Effector memory CD4-positive, alpha-beta T cell (primary cell): ENCODE measurements at regions not wholly inside any gene's neighbourhood (a gene's known extent, or its start where the extent isn't known, plus 50 kb on each side); places are given as distances from the start of the nearest gene placed in this dataset.
"Not testable (repeated sequence)": the region's sequence is repeated elsewhere in the genome, so short reads cannot be mapped to it uniquely, and the experiment has no call there.

Source experiments
- DNase-seq, 3 donors: peaks; one replicate each; pipeline ENCODE4 v3.0.0-alpha.2; 2020
- H3K27ac ChIP-seq: 2 replicates; pipeline ENCODE4 v1.7.0; 2013; ENCODE audit warnings: mild to moderate bottlenecking, low read length, moderate library complexity; ENCODE audit not compliant: insufficient read depth, poor library complexity, severe bottlenecking
- H3K27me3 ChIP-seq: replicated peaks from 2 replicates; pipeline ENCODE4 v1.7.0; 2013; ENCODE audit warnings: mild to moderate bottlenecking, low read length; ENCODE audit not compliant: insufficient read depth, control insufficient read depth, poor library complexity, severe bottlenecking
- H3K36me3 ChIP-seq: 2 replicates; pipeline ENCODE4 v1.7.0; 2013; ENCODE audit warnings: mild to moderate bottlenecking, low read length, moderate library complexity; ENCODE audit not compliant: control insufficient read depth, insufficient read depth
- H3K4me1 ChIP-seq: 2 replicates; pipeline ENCODE4 v1.7.0; 2013; ENCODE audit warnings: low read length, mild to moderate bottlenecking; ENCODE audit not compliant: control insufficient read depth, insufficient read depth, poor library complexity, severe bottlenecking
- H3K4me3 ChIP-seq: 2 replicates; pipeline ENCODE4 v1.7.0; 2013; ENCODE audit warnings: low read length, low read depth, mild to moderate bottlenecking; ENCODE audit not compliant: insufficient read depth, poor library complexity, severe bottlenecking
- H3K9me3 ChIP-seq: 2 replicates; pipeline ENCODE4 v1.7.0; 2013; ENCODE audit warnings: mild to moderate bottlenecking, low read length, moderate library complexity; ENCODE audit not compliant: control insufficient read depth

GRCh38 chr2:87569689-87570397 lies 178.0 kb upstream of the PLGLB2 start:
- H3K9me3 ChIP-seq, H3K27me3 ChIP-seq, H3K4me3 ChIP-seq, H3K4me1 ChIP-seq, H3K27ac ChIP-seq, H3K36me3 ChIP-seq, DNase-seq: not testable (repeated sequence)

GRCh38 chr2:87571889-87572465 lies 175.9 kb upstream of the PLGLB2 start:
- not testable (repeated sequence) for H3K9me3 ChIP-seq, H3K4me1 ChIP-seq, H3K4me3 ChIP-seq, H3K27me3 ChIP-seq, H3K27ac ChIP-seq, DNase-seq, H3K36me3 ChIP-seq

DNA sequence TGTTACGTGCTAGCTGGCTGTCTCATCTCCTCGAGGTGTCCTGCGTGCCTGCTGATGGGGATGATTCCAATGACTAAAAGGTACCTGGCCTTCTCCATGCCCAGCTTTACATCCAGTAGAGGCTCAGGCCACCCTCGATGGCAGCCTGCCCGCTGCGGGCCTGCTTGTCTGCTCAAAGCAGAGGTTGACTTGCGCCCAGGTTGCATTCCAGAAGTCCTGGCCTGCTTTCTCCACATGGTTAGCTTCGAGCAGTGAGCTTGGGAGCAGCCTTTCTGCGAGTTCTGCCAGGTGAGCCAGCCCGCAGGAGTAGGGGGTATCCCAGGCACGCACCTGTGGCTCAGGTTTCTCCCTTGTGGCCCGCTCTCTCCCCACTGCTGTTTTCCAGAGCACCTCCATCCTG lies 175.0 kb upstream of the PLGLB2 start:
- H3K27me3 ChIP-seq, DNase-seq, H3K4me1 ChIP-seq, H3K27ac ChIP-seq, H3K4me3 ChIP-seq, H3K9me3 ChIP-seq, H3K36me3 ChIP-seq: not testable (repeated sequence)

DNA sequence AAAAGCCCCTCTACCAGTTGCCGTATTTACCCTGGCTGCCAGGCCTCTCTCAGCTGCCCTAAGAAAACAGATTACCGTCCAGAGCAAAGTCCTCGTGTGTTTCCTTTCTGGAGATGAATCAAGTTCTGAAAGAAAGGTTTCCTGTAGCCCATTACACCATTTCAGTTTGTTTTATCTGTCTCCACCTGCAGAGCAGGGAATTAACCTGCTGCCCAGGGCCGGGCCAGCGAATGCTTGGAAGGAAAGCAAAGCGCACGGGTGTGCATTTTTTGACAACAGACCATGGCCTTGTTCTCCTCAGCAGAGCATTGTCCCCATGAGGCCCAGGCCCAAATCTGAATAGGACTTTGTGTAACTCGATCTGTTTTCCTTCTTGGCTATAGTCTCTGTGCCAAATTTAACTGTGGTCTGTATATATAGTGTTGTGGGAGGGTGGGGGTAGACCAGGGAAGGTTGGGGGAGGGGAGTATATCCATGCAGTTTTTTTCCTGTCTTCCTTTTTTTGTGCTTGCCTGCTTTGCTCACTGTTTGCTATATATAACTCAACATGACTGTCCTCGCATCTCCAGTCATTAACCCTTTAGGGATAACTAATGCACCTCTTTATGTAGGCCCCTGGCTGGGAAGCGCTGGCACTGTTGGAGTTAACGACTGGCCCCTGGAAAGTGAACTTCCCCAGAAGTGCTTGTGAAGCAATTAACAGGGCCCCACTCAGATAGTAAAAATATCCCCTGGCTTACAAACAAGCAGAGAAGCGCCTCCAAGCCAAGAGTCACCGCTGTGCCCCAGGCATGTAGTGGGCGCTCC lies 174.3 kb upstream of the PLGLB2 start:
- DNase-seq, H3K4me3 ChIP-seq, H3K36me3 ChIP-seq, H3K27me3 ChIP-seq, H3K4me1 ChIP-seq, H3K9me3 ChIP-seq, H3K27ac ChIP-seq: not testable (repeated sequence)

DNA sequence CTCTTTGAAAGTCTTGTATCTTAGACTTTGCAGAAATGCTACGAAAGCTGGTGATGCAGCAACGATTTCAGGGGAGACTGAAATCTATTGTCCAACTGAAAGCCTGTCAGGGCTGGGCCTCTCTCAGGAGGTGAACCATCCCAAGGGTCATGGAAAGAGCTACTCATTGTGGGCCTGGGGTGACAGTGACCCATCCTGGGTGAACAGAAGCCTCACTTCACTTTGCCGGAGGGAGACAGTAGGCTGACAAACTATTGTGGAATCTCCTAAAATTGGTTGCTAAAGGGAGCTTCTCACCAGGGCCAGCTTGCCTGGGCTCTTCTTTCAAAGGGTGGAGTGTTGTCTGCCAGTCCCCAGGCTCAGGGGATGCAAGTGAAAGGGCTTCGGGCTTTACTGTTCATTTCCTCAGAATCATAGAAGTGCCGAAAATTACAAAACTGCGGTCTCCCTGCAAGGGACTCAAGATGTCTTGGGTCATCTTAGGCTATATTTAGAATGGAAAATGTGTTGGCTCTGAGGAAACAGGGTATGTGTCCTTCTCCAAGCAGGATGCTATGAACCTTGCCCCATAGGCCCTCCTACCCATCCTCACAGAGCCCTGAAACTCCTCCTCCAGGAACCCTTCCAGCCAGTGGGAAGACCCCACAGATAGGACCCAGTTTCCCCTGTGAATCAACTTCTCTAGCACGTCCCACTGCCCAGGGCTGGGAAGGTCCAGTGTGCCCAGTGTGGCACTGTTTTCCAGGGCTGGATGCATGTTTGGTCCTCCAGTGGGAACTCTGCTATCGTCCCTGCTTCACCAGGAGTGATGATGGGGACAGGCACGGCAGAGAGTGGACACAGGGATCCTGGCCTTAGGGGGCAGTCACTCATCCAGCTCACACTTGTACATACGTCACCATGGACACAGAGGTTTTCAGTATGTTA lies 173.4 kb upstream of the PLGLB2 start:
- H3K4me3 ChIP-seq, H3K9me3 ChIP-seq, H3K36me3 ChIP-seq, H3K27ac ChIP-seq, H3K4me1 ChIP-seq, DNase-seq, H3K27me3 ChIP-seq: not testable (repeated sequence)

DNA sequence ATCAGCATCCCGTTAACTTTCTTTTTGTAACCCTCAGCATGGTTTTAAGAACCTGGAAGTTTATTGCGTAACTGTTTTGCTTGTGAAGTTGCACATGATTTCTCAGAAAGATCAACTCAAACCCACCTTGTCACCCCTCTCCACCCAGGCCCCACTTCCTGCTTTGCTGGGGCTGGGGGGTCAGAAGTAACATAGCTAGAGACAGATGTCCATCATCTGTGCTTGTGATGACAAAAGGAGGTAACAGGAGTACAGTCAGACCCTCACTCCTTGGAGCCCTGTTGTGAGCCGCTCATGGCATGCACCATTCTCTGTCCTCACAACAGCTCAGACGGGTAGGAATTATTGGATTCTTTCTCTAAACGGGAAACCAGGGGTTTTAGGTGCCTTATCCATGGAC lies 172.7 kb upstream of the PLGLB2 start:
- H3K4me3 ChIP-seq, H3K27me3 ChIP-seq, H3K4me1 ChIP-seq, H3K9me3 ChIP-seq, DNase-seq, H3K27ac ChIP-seq, H3K36me3 ChIP-seq: not testable (repeated sequence)

GRCh38 chr2:87577358-87577757 lies 170.5 kb upstream of the PLGLB2 start:
- H3K4me3 ChIP-seq, H3K4me1 ChIP-seq, H3K36me3 ChIP-seq, H3K27ac ChIP-seq, H3K9me3 ChIP-seq, H3K27me3 ChIP-seq, DNase-seq: not testable (repeated sequence)

- not testable (repeated sequence) for H3K27ac ChIP-seq, H3K4me1 ChIP-seq, H3K27me3 ChIP-seq, DNase-seq, H3K36me3 ChIP-seq, H3K4me3 ChIP-seq, H3K9me3 ChIP-seq
These were observed 165.7 kb upstream of the PLGLB2 start for GRCh38 chr2:87582152-87582551.

DNA sequence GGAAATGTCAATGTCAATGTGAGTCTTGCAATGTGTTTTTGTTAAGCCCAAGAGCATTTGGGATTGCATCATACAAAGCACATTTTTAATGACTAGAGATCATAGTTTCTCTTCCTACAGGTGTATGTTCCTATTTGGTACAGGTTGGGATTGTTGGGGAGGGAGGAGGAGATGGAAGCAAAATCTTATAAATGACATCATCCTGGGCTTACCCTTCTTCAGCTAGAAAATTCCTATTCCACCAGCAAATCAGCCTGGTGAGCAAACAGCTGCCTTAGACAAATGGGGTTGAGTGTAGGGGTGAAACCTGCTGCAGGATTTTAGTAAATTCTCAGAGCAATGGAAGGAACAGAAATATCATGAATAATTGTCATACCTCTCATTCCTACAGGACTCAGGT lies 165.3 kb upstream of the PLGLB2 start:
- not testable (repeated sequence) for H3K36me3 ChIP-seq, H3K4me1 ChIP-seq, H3K27me3 ChIP-seq, H3K9me3 ChIP-seq, H3K4me3 ChIP-seq, DNase-seq, H3K27ac ChIP-seq
